ENCODE measurements at regions not wholly inside any gene's neighbourhood (a gene's known extent, or its start where the extent isn't known, plus 50 kb on each side); places are given as distances from the start of the nearest gene placed in this dataset.

- Histone ChIP-seq H2AFZ (ENCODE audit: low read length, unreplicated experiment) (no peak overlapping the region), H3K27me3 (ENCODE audit: insufficient read depth, low read length) (no peaks in the 10 kb centered on the region), H3K27ac (ENCODE audit: low read depth, low read length) (no peak overlapping the region), H3K4me3 (ENCODE audit: low read depth, low read length) (no peak overlapping the region), H3K4me1 (ENCODE audit: control insufficient read depth, insufficient read depth, low read length, unreplicated experiment) (no peaks in the 10 kb centered on the region), H3K79me2 (ENCODE audit: control insufficient read depth, insufficient read depth, low read length, unreplicated experiment) (no peaks in the 10 kb centered on the region), H3K36me3 (ENCODE audit: insufficient read depth, low read length) (no peaks in the 10 kb centered on the region)
These were observed 1750.7 kb upstream of the FLRT2 start for GRCh38 chr14:83779266-83779665.

- no peaks in the 10 kb centered on the region for H3K79me2 ChIP-seq (ENCODE audit: control insufficient read depth, insufficient read depth, low read length, unreplicated experiment)
- no peak overlapping the region for H2AFZ ChIP-seq (ENCODE audit: low read length, unreplicated experiment)
- no peaks in the 10 kb centered on the region for H3K4me1 ChIP-seq (ENCODE audit: control insufficient read depth, insufficient read depth, low read length, unreplicated experiment)
- H3K36me3 ChIP-seq (ENCODE audit: insufficient read depth, low read length) = no peaks in the 10 kb centered on the region
- no peak overlapping the region for H3K4me3 ChIP-seq (ENCODE audit: low read depth, low read length)
- no peak overlapping the region for H3K27ac ChIP-seq (ENCODE audit: low read depth, low read length)
- H3K27me3 ChIP-seq (ENCODE audit: insufficient read depth, low read length) = no peaks in the 10 kb centered on the region
These were observed 1749.6 kb upstream of the FLRT2 start for GRCh38 chr14:83780321-83780720.

GRCh38 chr14:83798421-83798820 is 1731.5 kb upstream of the FLRT2 start:
- Histone ChIP-seq H3K36me3 (ENCODE audit: insufficient read depth, low read length) (no peaks in the 10 kb centered on the region), H3K27ac (ENCODE audit: low read depth, low read length) (no peak overlapping the region), H3K4me1 (ENCODE audit: control insufficient read depth, insufficient read depth, low read length, unreplicated experiment) (no peaks in the 10 kb centered on the region), H3K27me3 (ENCODE audit: insufficient read depth, low read length) (no peaks in the 10 kb centered on the region), H3K4me3 (ENCODE audit: low read depth, low read length) (no peak overlapping the region), H3K79me2 (ENCODE audit: control insufficient read depth, insufficient read depth, low read length, unreplicated experiment) (no peaks in the 10 kb centered on the region), H2AFZ (ENCODE audit: low read length, unreplicated experiment) (no peak overlapping the region)

GRCh38 chr14:83799233-83799632 is 1730.7 kb upstream of the FLRT2 start:
- H3K4me1 ChIP-seq (ENCODE audit: control insufficient read depth, insufficient read depth, low read length, unreplicated experiment) = no peaks in the 10 kb centered on the region
- no peak overlapping the region for H3K27ac ChIP-seq (ENCODE audit: low read depth, low read length)
- no peak overlapping the region for H3K4me3 ChIP-seq (ENCODE audit: low read depth, low read length)
- H3K79me2 ChIP-seq (ENCODE audit: control insufficient read depth, insufficient read depth, low read length, unreplicated experiment) = no peaks in the 10 kb centered on the region
- H3K36me3 ChIP-seq (ENCODE audit: insufficient read depth, low read length) = no peaks in the 10 kb centered on the region
- no peaks in the 10 kb centered on the region for H3K27me3 ChIP-seq (ENCODE audit: insufficient read depth, low read length)
- H2AFZ ChIP-seq (ENCODE audit: low read length, unreplicated experiment) = no peak overlapping the region

GRCh38 chr14:83814896-83815295 is 1715.0 kb upstream of the FLRT2 start:
- Histone ChIP-seq H3K4me1 (ENCODE audit: control insufficient read depth, insufficient read depth, low read length, unreplicated experiment) (no peaks in the 10 kb centered on the region), H3K79me2 (ENCODE audit: control insufficient read depth, insufficient read depth, low read length, unreplicated experiment) (no peaks in the 10 kb centered on the region), H2AFZ (ENCODE audit: low read length, unreplicated experiment) (no peak overlapping the region), H3K4me3 (ENCODE audit: low read depth, low read length) (no peak overlapping the region), H3K27me3 (ENCODE audit: insufficient read depth, low read length) (no peaks in the 10 kb centered on the region), H3K27ac (ENCODE audit: low read depth, low read length) (no peak overlapping the region), H3K36me3 (ENCODE audit: insufficient read depth, low read length) (no peaks in the 10 kb centered on the region)

- H3K4me3 ChIP-seq (ENCODE audit: low read depth, low read length) = no peak overlapping the region
- no peak overlapping the region for H2AFZ ChIP-seq (ENCODE audit: low read length, unreplicated experiment)
- no peaks in the 10 kb centered on the region for H3K36me3 ChIP-seq (ENCODE audit: insufficient read depth, low read length)
- H3K79me2 ChIP-seq (ENCODE audit: control insufficient read depth, insufficient read depth, low read length, unreplicated experiment) = no peaks in the 10 kb centered on the region
- no peaks in the 10 kb centered on the region for H3K27me3 ChIP-seq (ENCODE audit: insufficient read depth, low read length)
- H3K4me1 ChIP-seq (ENCODE audit: control insufficient read depth, insufficient read depth, low read length, unreplicated experiment) = no peaks in the 10 kb centered on the region
- H3K27ac ChIP-seq (ENCODE audit: low read depth, low read length) = no peak overlapping the region
These were observed 1713.2 kb upstream of the FLRT2 start for GRCh38 chr14:83816761-83817160.

GRCh38 chr14:83825843-83826242 is 1704.1 kb upstream of the FLRT2 start:
- Histone ChIP-seq H2AFZ (ENCODE audit: low read length, unreplicated experiment) (no peak overlapping the region), H3K79me2 (ENCODE audit: control insufficient read depth, insufficient read depth, low read length, unreplicated experiment) (no peaks in the 10 kb centered on the region), H3K27ac (ENCODE audit: low read depth, low read length) (no peak overlapping the region), H3K27me3 (ENCODE audit: insufficient read depth, low read length) (no peaks in the 10 kb centered on the region), H3K4me3 (ENCODE audit: low read depth, low read length) (no peak overlapping the region), H3K4me1 (ENCODE audit: control insufficient read depth, insufficient read depth, low read length, unreplicated experiment) (no peaks in the 10 kb centered on the region), H3K36me3 (ENCODE audit: insufficient read depth, low read length) (no peaks in the 10 kb centered on the region)

GRCh38 chr14:83826838-83827237 is 1703.1 kb upstream of the FLRT2 start:
- Histone ChIP-seq H2AFZ (ENCODE audit: low read length, unreplicated experiment) (no peak overlapping the region), H3K79me2 (ENCODE audit: control insufficient read depth, insufficient read depth, low read length, unreplicated experiment) (no peaks in the 10 kb centered on the region), H3K27ac (ENCODE audit: low read depth, low read length) (no peak overlapping the region), H3K4me1 (ENCODE audit: control insufficient read depth, insufficient read depth, low read length, unreplicated experiment) (no peaks in the 10 kb centered on the region), H3K4me3 (ENCODE audit: low read depth, low read length) (no peak overlapping the region), H3K36me3 (ENCODE audit: insufficient read depth, low read length) (no peaks in the 10 kb centered on the region), H3K27me3 (ENCODE audit: insufficient read depth, low read length) (no peaks in the 10 kb centered on the region)

GRCh38 chr14:83827383-83827782 is 1702.6 kb upstream of the FLRT2 start:
- H2AFZ ChIP-seq (ENCODE audit: low read length, unreplicated experiment) = no peak overlapping the region
- H3K36me3 ChIP-seq (ENCODE audit: insufficient read depth, low read length) = no peaks in the 10 kb centered on the region
- no peaks in the 10 kb centered on the region for H3K27me3 ChIP-seq (ENCODE audit: insufficient read depth, low read length)
- H3K79me2 ChIP-seq (ENCODE audit: control insufficient read depth, insufficient read depth, low read length, unreplicated experiment) = no peaks in the 10 kb centered on the region
- no peaks in the 10 kb centered on the region for H3K4me1 ChIP-seq (ENCODE audit: control insufficient read depth, insufficient read depth, low read length, unreplicated experiment)
- H3K4me3 ChIP-seq (ENCODE audit: low read depth, low read length) = no peak overlapping the region
- H3K27ac ChIP-seq (ENCODE audit: low read depth, low read length) = no peak overlapping the region

- H3K4me3 ChIP-seq (ENCODE audit: low read depth, low read length) = no peak overlapping the region
- H3K4me1 ChIP-seq (ENCODE audit: control insufficient read depth, insufficient read depth, low read length, unreplicated experiment) = no peaks in the 10 kb centered on the region
- no peaks in the 10 kb centered on the region for H3K36me3 ChIP-seq (ENCODE audit: insufficient read depth, low read length)
- H3K27me3 ChIP-seq (ENCODE audit: insufficient read depth, low read length) = no peaks in the 10 kb centered on the region
- H3K79me2 ChIP-seq (ENCODE audit: control insufficient read depth, insufficient read depth, low read length, unreplicated experiment) = no peaks in the 10 kb centered on the region
- H2AFZ ChIP-seq (ENCODE audit: low read length, unreplicated experiment) = no peak overlapping the region
- H3K27ac ChIP-seq (ENCODE audit: low read depth, low read length) = no peak overlapping the region
These were observed 1701.5 kb upstream of the FLRT2 start for GRCh38 chr14:83828406-83828805.

GRCh38 chr14:83830316-83830715 is 1699.6 kb upstream of the FLRT2 start:
- no peaks in the 10 kb centered on the region for H3K79me2 ChIP-seq (ENCODE audit: control insufficient read depth, insufficient read depth, low read length, unreplicated experiment)
- no peaks in the 10 kb centered on the region for H3K27me3 ChIP-seq (ENCODE audit: insufficient read depth, low read length)
- no peak overlapping the region for H2AFZ ChIP-seq (ENCODE audit: low read length, unreplicated experiment)

More at GRCh38 chr14:83830316-83830715, 1699.6 kb upstream of the FLRT2 start:
- no peak overlapping the region for H3K4me3 ChIP-seq (ENCODE audit: low read depth, low read length)
- no peak overlapping the region for H3K27ac ChIP-seq (ENCODE audit: low read depth, low read length)
- H3K4me1 ChIP-seq (ENCODE audit: control insufficient read depth, insufficient read depth, low read length, unreplicated experiment) = no peaks in the 10 kb centered on the region
- H3K36me3 ChIP-seq (ENCODE audit: insufficient read depth, low read length) = no peaks in the 10 kb centered on the region

All from ACC112 (cell line).